Endothelial cell of hepatic sinusoid (primary cell): ENCODE measurements at regions not wholly inside any gene's neighbourhood (a gene's known extent, or its start where the extent isn't known, plus 50 kb on each side); places are given as distances from the start of the nearest gene placed in this dataset.

ENCODE experiments used
- in situ Hi-C: cut with HindIII; loops from 2 replicates; pipeline ENCODE4 v1.10.0; 2017; ENCODE audit warnings: low sequenced_read_pairs

- in situ Hi-C loops = no loop called here
These were observed 167.4 kb upstream of the SLITRK1 start for GRCh38 chr13:84049443-84050219.

DNA sequence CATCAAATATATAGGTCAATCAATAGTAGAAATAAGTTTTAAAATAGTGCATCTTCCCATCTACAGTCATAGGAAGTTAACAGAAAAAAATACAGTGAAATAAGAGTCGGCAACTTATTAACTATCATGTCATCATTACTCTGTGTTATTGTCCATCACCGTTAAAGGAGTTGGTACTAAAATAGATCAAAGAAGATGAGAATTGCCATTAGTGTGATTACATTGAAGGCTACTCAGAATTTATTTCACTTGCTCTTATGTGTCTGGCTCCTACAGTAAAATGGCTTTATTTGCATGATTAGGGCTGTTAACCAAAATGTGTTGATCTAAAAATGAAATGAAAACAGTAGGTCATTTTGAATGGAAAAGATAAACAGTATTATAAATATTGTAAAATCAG, 162.5 kb upstream of the SLITRK1 start:
- in situ Hi-C loops = no loop called here

GRCh38 chr13:84038001-84038400, 155.7 kb upstream of the SLITRK1 start:
- in situ Hi-C loops = no loop called here

DNA sequence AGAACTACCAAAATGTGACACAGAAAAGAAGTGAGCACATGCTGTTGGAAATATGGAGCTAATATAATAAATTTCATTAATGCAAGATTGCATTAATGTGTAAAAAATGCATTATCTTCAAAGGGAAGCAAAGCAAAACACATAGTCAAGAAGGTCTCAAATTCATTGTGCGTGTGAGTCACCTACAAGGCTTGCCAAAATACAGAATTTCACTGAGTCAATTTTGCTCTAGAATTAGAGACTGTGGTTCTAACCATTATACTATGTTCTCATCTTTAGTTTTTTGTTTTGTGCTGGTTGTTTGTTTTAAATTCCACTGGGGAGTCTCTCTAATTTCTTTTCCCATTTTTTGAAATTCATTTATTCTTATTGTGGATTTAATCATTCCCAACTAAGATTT, 149.8 kb upstream of the SLITRK1 start:
- in situ Hi-C loops = no loop called here

DNA sequence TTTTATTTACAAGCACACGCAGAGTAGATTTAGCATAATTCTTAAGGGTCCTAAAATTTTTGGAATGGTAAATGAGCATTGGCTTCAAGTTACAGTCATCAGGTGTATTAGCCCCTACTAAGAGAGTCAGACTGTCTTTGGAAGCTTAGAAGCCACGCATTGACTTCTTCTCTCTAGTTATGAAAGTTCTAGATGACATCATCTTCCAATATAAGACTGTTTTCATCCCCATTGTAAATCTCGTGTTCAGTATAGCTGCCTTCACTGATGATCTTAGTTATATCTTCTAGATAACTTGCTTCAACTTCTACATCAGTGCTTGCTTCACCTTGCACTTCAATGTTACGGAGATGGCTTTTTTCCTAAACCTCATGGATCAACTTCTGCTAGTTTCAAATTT, 148.8 kb upstream of the SLITRK1 start:
- in situ Hi-C loops = no loop called here

DNA sequence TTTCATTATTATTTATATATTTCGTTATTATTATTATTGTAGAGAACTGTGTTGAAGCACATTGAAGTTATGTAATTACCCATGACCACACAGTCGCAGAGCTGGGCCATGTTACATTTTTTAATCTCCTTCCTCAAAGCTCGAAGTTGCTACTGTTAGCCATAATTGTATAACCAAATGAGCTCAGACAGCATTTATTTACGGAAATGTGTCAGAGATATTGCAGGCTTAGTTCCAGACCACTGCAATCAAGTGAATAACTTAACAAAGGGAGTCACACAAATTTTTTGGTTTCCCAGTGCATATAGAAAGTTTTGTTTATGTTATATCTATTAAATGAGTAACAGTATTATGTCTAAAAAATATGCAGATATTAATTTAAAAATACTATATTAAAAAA, 147.1 kb upstream of the SLITRK1 start:
- in situ Hi-C loops = no loop called here

- in situ Hi-C loops = no loop called here
These were observed 143.6 kb upstream of the SLITRK1 start for GRCh38 chr13:84025824-84026223.

- in situ Hi-C loops = no loop called here
These were observed 114.1 kb upstream of the SLITRK1 start for GRCh38 chr13:83996415-83996814.

DNA sequence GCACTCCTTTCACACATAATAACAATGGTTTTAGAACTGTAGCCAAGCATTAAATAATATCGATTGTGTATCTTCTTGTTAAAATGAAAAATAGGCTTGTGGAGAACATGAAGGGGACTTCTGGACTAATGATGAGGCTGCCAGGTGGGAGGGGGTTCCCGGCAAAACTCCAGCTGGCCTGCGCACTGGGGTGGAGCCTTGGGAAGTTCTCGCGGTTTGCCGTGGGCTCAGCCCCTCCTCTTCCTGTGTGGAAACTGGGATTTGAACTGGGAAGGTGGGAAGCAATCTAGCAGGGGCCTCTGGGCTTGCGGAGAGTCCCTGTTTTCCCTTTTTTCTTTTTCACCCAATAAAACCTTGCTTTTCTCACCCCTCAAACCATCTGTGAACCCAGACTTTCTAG, 113.7 kb upstream of the SLITRK1 start:
- in situ Hi-C loops = no loop called here

GRCh38 chr13:83992566-83993358, 110.5 kb upstream of the SLITRK1 start:
- in situ Hi-C loops = no loop called here

GRCh38 chr13:83987394-83987793, 105.1 kb upstream of the SLITRK1 start:
- in situ Hi-C loops = no loop called here

DNA sequence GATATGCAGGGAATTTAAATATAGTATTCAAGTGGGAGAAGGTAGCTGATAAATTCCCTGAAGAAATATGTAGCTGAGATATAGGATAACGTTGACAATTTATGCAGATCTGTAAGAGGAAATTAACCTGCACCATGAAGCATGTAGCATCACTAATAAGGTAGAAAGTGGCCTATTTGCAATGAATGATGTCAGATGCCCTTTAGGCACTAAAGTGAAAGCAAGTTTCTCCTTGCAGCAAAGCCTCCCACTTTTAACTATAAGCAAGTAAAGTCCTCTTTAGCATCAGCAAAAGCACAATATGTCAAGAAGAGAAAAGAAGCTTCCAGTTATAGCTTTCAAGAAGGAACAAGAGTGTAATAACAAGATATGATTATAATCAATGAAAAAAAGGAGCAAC, 102.5 kb upstream of the SLITRK1 start:
- in situ Hi-C loops = no loop called here

- in situ Hi-C loops = no loop called here
These were observed 98.1 kb upstream of the SLITRK1 start for GRCh38 chr13:83980331-83980730.

- in situ Hi-C loops = no loop called here
These were observed 93.4 kb upstream of the SLITRK1 start for GRCh38 chr13:83975655-83976165.

DNA sequence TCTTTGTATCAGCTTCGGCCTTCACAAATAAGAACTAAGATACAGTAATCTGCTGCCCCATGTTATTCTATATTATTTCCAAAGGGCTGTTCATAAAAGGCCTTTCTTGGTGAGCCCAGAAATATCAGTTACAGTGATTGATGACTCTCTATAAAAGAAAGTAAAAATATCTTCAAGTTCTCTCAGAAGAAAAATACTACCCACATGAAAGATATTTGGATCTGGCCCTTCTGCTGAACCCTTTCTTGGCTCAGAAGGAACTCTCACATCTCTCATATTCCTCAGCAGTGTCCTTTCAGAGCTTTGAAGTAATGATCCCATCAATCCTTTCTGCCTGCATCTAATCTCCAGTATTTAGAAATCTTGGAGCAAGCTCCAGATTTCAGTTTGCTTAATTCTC, 76.3 kb upstream of the SLITRK1 start:
- in situ Hi-C loops = no loop called here

DNA sequence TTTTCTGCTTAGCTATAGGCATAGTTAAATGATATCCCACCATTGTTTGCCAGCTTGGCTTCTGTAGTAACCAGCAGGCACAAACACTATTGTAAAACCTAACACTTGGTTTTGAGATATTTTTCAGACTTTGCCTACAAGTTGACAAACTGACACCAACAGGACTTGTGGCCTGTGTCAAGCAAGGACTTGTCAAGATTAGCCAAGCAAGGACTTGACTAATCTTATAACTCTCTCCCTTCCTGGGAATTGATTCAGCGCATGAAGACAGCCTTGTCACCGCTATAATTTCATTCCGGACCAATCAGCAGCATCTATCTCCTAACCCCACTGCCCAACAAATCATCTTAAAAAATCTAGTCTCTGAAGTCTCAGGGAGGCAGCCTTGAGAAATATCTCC, 72.7 kb upstream of the SLITRK1 start:
- in situ Hi-C loops = no loop called here

DNA sequence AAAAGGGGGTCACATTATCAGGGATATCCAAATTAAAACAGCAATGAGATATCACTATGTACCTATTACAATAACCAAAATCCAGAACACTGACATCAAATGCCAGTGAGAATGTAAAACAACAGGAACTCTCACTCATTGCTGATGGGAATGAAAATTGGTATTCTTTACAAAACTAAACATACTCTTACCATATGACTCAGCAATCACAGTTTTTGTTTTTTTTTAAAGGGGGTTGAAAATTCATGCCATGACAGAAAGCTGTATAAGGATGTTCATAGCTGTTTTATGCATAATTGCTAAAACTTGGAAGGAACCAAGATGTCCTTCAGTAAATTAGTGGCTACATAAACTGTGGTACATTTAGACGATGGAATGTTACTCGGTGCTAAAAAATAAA, 71.6 kb upstream of the SLITRK1 start:
- in situ Hi-C loops = no loop called here

GRCh38 chr13:83950293-83950692, 68.0 kb upstream of the SLITRK1 start:
- in situ Hi-C loops = no loop called here

GRCh38 chr13:83943530-83944279, 61.4 kb upstream of the SLITRK1 start:
- in situ Hi-C loops = no loop called here

DNA sequence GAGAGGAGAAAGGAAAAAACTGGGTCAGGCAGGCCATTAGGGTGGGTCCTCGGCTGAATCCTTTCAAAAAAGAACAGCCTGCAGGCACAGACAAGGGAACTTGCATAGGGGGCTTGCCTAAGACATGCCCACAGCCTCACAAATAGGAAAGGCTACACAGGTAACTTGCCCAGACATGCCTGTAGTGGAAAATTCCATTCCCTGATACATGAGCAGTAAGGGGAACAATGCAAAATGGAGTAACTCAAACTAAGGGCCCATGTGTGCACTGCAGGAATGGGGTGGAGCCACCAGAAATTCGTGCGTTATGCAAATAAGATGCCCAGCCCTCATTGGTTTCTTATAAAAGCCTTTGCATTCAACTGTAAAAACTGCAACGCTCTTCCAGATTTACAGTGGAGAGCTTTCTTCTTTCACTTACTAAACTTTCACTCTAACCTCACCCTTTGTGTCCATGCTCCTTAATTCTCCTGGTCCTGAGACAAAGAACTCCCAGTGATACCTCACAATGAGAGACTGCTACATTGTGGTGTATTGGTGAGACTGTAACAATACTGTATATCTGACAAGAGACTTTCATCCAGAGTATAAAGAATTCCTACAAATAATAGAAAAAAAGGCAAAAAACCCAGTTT, 59.5 kb upstream of the SLITRK1 start:
- in situ Hi-C loops = no loop called here

- in situ Hi-C loops = no loop called here
These were observed 58.5 kb upstream of the SLITRK1 start for GRCh38 chr13:83940742-83941141.
